Fibroblast of the aortic adventitia (primary cell): ENCODE measurements at regions not wholly inside any gene's neighbourhood (a gene's known extent, or its start where the extent isn't known, plus 50 kb on each side); places are given as distances from the start of the nearest gene placed in this dataset.

Source experiments
- DNase-seq: peaks from one replicate; pipeline ENCODE4 v3.0.0-alpha.2; 2010; ENCODE audit warnings: low read depth
- H3K4me3 ChIP-seq: 2 replicates; pipeline ENCODE4 v1.5.1; 2011; ENCODE audit warnings: low read depth, mild to moderate bottlenecking, control low read depth, low read length, moderate library complexity
- CTCF ChIP-seq: IDR thresholded peaks from 2 replicates; pipeline ENCODE4 v1.5.1; 2011; ENCODE audit warnings: mild to moderate bottlenecking, low read length, control low read depth, inconsistent platforms; ENCODE audit not compliant: insufficient read depth

- DNase-seq: peak; percentile 77
- no peak for TF ChIP-seq CTCF
- H3K4me3 ChIP-seq: no peak overlapping the region
Observed at GRCh38 chr14:53850714-53851296, 105.8 kb downstream of the BMP4 start.

GRCh38 chr14:53849549-53849948 is 107.1 kb downstream of the BMP4 start:
- no peak overlapping the region for H3K4me3 ChIP-seq
- TF ChIP-seq CTCF: no peak
- DNase-seq: no peak

- H3K4me3 ChIP-seq: no peak overlapping the region
Observed at GRCh38 chr14:53848854-53849253, 107.8 kb downstream of the BMP4 start.

GRCh38 chr14:53847881-53848280 is 108.7 kb downstream of the BMP4 start:
- TF ChIP-seq CTCF: no peak
- no peak for DNase-seq
- no peak overlapping the region for H3K4me3 ChIP-seq

More at GRCh38 chr14:53848854-53849253, 107.8 kb downstream of the BMP4 start:
- no peak for TF ChIP-seq CTCF
- no peak for DNase-seq

GRCh38 chr14:53847057-53847456 is 109.6 kb downstream of the BMP4 start:
- DNase-seq: no peak
- no peak overlapping the region for H3K4me3 ChIP-seq
- no peak for TF ChIP-seq CTCF

- no peak for TF ChIP-seq CTCF
- no peak overlapping the region for H3K4me3 ChIP-seq
- DNase-seq: no peak
Observed at GRCh38 chr14:53845813-53846693, 110.6 kb downstream of the BMP4 start.

- peak; percentile 84 for DNase-seq
- H3K4me3 ChIP-seq: no peak overlapping the region
- no peak for TF ChIP-seq CTCF
Observed at GRCh38 chr14:53842938-53843337, 113.7 kb downstream of the BMP4 start.
